Suprapubic skin (tissue), 4 donors: ENCODE measurements at regions not wholly inside any gene's neighbourhood (a gene's known extent, or its start where the extent isn't known, plus 50 kb on each side); places are given as distances from the start of the nearest gene placed in this dataset.

ENCODE experiments used
- EP300 ChIP-seq: sonication (generic); formaldehyde crosslinking; IDR thresholded peaks from one replicate; pipeline ENCODE4 v1.6.1; 2017; ENCODE audit warnings: antibody characterized with exemption
- POLR2A ChIP-seq, 2 donors: fragments of 450-650 bp; IDR thresholded peaks; one replicate each; pipeline ENCODE4 v1.6.1; 2017; ENCODE audit warnings: antibody characterized with exemption in 2 of 2, mild to moderate bottlenecking in 2 of 2, moderate library complexity in 2 of 2
- POLR2AphosphoS5 ChIP-seq, 3 donors: sonication (generic); formaldehyde crosslinking; IDR thresholded peaks; one replicate each; pipeline ENCODE4 v1.6.1; 2017; ENCODE audit warnings: antibody characterized with exemption in 3 of 3
- TF ChIP-seq, protein P1 (sequence below), 2 donors: fragments of 200-600 bp in 1 of 2; fragments of 450-650 bp in 1 of 2; sonication (generic) in 1 of 2; IDR thresholded peaks; one replicate each; pipeline ENCODE4 v1.5.1; 2016 to 2019; ENCODE audit warnings: antibody characterized with exemption in 2 of 2, mild to moderate bottlenecking in 1 of 2, moderate library complexity in 1 of 2

- TF ChIP-seq, protein P1, sequence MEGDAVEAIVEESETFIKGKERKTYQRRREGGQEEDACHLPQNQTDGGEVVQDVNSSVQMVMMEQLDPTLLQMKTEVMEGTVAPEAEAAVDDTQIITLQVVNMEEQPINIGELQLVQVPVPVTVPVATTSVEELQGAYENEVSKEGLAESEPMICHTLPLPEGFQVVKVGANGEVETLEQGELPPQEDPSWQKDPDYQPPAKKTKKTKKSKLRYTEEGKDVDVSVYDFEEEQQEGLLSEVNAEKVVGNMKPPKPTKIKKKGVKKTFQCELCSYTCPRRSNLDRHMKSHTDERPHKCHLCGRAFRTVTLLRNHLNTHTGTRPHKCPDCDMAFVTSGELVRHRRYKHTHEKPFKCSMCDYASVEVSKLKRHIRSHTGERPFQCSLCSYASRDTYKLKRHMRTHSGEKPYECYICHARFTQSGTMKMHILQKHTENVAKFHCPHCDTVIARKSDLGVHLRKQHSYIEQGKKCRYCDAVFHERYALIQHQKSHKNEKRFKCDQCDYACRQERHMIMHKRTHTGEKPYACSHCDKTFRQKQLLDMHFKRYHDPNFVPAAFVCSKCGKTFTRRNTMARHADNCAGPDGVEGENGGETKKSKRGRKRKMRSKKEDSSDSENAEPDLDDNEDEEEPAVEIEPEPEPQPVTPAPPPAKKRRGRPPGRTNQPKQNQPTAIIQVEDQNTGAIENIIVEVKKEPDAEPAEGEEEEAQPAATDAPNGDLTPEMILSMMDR (IDR thresholded peaks at IDR 0.05), result no peak
- TF ChIP-seq EP300, result no peak
- no peak for TF ChIP-seq POLR2AphosphoS5 (IDR thresholded peaks at IDR 0.05)
- TF ChIP-seq POLR2A (IDR thresholded peaks at IDR 0.05), result no peak
These were observed 160.0 kb upstream of the FBXO33 start for GRCh38 chr14:39592116-39592789.
